CD4-positive, alpha-beta T cell treated with Interleukin-4 for 4 hours (primary cell): ENCODE measurements at regions not wholly inside any gene's neighbourhood (a gene's known extent, or its start where the extent isn't known, plus 50 kb on each side); places are given as distances from the start of the nearest gene placed in this dataset.

Experiments
- DNase-seq: peaks from one replicate; pipeline ENCODE4 v3.0.0-alpha.2; 2020

- no peak for DNase-seq
These were observed 287.0 kb downstream of the DMRT2 start for GRCh38 chr9:1337169-1337568.

DNA sequence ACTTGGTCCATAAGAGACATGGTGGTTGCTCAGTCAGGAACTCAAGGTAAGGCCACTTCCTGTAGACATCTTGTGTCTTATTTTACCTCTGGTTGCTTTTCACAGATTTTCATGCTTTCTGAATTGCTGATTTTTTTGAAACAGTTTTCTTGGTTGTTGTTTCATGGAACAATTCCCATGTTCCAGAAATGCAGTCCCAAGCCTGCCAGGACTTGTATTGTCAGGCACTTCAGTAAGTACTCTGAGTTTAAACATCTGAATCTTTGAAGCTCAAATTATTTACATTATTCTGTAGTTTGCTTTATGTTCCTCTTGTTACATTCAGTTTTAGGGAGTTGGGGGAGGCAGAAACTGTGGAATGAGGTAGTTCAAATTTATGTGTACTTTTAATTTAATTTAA lies 290.2 kb downstream of the DMRT2 start:
- DNase-seq = no peak

- no peak for DNase-seq
These were observed 303.1 kb downstream of the DMRT2 start for GRCh38 chr9:1353291-1353690.

GRCh38 chr9:1354086-1354485 lies 303.9 kb downstream of the DMRT2 start:
- no peak for DNase-seq

DNA sequence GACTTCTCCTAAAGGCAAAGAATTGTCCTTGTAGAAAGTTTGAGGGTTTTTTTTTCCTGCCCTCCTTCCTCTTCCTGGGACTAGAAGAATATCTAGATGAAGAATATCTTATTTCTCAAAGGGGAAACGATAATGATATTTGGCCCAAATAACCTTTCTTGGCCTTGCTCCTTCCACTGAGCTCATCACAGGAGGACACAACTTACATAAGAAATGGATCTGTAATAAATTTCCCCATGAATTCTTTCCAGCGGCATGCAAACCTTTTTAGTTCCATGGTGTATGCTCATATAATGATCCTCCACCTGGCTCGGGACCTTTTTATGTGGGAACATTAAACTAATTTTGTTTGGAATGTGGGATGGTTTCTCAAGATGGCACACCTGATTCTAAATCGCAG lies 304.4 kb downstream of the DMRT2 start:
- no peak for DNase-seq

DNA sequence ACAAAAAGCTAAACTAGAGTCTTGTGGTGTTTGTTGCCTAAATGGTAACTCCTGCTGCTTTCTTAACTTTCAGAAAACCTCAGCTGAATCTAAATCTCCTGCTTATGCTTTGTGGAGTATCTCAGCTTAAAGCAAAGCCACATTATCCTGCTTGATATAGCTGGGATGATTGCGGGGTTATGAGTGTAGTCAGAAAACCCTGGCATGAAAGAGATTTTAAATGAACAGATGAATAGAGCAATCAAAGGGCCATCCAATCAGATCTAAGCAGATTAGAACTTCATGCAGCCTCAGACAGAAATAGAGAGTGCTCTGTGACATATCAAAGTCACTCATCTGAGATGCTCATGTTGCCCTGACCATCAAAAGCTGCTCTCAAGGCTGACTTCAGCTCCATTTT lies 305.5 kb downstream of the DMRT2 start:
- no peak for DNase-seq

- DNase-seq = no peak
These were observed 312.7 kb downstream of the DMRT2 start for GRCh38 chr9:1362845-1363244.

DNA sequence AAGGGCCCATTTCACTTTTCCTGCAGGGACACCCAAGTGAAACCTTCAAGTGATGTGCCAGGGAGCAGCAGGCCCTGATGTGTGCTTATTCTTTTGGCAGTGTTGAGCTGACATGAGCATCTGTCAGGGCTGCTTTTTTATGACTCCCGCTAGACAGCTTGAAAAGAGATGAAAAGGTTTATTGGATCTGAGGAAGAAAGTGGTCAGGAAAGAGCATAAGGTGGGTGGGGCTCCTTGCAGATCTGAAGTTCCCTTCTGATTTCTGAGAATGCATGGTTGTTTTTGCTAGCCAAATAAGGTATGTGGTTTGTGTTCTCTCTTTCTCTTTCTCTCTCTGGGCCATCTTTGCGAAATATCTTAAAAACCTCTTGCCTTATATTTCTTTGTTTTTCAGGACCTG lies 316.1 kb downstream of the DMRT2 start:
- peak; percentile 29 for DNase-seq

DNA sequence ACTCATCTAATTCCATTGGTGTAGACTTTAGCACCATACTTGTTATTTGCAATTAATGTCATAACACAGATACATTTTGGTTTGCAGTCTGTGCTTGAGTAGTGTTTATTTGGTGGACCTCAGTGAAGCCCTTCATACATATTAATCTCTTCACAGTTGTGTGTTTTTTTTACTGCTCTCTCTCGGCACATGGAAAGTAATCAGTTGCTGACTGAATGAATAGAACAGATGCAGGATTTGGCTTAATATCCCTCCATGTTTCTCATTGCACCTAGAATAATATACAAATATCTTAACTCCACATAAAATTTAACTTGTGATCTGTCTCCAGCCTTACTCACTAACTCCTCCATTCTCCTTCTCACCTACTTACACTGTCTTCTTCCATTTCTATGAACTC lies 319.1 kb downstream of the DMRT2 start:
- DNase-seq = no peak

GRCh38 chr9:1373445-1373844 lies 323.3 kb downstream of the DMRT2 start:
- DNase-seq = no peak

- no peak for DNase-seq
These were observed 333.8 kb downstream of the DMRT2 start for GRCh38 chr9:1383899-1384455.

- DNase-seq = no peak
These were observed 334.7 kb downstream of the DMRT2 start for GRCh38 chr9:1384816-1385215.

DNA sequence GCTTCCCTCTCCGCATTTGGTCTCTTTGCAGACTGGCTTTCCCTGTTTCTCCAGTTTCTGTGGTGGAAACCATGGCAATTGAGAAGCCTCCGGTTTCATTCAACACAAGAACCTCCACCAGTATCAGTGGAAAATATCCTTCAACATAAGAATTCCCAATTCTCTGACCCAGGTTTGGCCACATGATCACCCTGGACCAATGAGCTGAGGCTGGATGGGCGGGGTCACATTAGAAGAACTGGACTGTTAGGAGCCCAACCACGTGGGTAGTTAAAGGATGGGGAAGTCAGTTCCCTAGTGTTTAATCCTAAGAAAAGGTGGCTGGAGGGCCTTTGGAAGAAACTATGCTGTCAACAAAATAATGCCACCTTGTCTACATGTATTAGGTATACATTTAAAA lies 336.3 kb downstream of the DMRT2 start:
- no peak for DNase-seq

GRCh38 chr9:1388216-1388615 lies 338.1 kb downstream of the DMRT2 start:
- DNase-seq = no peak

GRCh38 chr9:1400983-1401382 lies 350.8 kb downstream of the DMRT2 start:
- DNase-seq = no peak

GRCh38 chr9:1404940-1405339 lies 354.8 kb downstream of the DMRT2 start:
- DNase-seq = no peak

- DNase-seq = no peak
These were observed 361.7 kb downstream of the DMRT2 start for GRCh38 chr9:1411826-1412225.

DNA sequence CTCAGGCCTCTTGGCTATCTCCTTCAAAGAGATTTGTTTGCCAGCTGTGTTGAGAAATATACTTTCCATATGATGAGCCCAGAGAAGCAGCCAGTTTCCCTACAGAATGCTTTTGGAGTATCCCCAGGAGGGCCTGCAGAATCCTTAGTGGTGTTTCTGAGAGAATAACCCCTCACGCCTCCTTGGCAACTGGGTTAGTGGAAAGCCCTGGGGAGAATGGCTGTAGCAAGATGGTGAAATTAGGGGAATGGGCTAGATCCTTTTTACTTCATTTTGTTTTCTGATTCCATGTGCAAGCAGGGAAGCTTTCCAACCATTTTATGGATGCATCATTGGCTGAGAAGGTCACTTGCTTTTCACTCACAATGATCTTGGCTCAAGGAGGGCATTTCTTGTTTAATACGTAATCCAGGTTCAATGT lies 364.6 kb downstream of the DMRT2 start:
- no peak for DNase-seq

DNA sequence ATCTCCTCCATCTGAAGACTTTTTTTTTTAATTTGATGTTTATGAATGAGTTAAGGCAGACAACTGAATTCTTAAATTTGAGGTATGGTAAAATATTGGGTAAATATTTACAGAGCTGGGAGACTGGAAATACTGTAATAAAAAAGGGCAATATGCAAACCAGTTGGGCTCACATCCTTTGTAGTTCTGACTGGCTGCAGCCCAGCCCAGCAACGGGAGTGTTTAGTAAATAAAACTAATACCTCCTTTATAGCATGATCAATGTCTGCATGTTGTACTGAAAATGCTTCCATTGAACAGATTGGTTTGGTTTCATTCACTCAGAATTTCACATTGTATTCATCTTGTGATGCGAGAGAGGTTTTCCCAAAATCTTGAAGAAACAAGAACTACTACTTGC lies 365.0 kb downstream of the DMRT2 start:
- no peak for DNase-seq

DNA sequence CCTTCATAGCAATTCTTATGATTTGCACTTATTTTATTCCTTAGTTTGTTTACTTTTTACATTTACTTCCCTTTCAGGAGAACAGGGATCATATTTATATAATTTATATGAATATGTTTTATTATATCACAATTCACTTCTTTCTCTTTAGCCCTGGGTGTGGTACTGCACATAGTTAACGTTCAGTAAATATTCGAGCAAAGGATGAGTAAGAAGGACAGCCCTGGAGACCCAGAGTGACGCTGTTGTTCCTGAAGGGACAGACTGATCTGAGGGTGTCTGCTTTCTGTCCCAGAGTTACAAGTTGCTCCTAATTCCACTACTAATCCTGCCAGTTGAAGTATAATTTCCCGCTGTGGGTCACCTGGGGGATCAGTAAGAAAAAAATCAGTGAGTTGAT lies 366.1 kb downstream of the DMRT2 start:
- no peak for DNase-seq

DNA sequence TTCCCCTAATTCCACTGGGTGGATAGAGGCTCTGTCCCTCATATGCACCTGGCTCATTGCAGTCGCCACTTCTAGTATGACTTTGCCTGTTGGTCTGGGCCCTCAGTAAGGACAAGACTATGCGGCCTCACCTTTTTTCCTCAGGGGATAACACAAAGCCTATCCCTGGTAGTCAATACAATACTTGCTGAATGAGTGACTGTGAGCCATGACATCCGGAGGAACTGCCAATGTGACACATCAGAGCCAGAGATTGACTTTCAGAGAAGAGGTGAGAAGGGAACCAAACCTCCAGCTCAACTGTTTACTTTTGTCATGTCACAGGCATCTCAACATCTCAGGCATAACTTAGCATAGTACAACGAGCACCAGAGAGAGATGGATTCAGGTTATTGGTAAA lies 371.3 kb downstream of the DMRT2 start:
- DNase-seq = no peak

GRCh38 chr9:1427875-1428274 lies 377.7 kb downstream of the DMRT2 start:
- no peak for DNase-seq

DNA sequence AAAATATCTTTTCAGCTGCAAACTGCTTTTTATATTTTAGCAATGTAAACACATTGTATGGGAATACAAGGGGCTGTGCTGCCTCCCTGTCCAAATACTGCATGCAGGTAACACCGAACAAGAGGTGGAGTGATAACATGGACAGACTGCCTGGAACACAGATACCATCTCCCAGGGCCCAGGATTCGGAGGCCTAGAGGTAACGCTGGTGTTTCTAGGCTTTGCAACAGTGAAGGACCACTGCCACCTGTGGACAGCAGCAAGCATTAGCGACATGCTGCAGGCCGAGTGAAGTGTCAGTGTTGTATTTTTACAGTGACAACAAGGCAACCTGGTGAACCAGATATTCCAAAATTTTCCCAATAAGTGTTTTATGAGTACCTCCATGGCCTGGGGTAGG lies 379.1 kb downstream of the DMRT2 start:
- DNase-seq = no peak

- no peak for DNase-seq
These were observed 381.3 kb downstream of the DMRT2 start for GRCh38 chr9:1431461-1431860.

DNA sequence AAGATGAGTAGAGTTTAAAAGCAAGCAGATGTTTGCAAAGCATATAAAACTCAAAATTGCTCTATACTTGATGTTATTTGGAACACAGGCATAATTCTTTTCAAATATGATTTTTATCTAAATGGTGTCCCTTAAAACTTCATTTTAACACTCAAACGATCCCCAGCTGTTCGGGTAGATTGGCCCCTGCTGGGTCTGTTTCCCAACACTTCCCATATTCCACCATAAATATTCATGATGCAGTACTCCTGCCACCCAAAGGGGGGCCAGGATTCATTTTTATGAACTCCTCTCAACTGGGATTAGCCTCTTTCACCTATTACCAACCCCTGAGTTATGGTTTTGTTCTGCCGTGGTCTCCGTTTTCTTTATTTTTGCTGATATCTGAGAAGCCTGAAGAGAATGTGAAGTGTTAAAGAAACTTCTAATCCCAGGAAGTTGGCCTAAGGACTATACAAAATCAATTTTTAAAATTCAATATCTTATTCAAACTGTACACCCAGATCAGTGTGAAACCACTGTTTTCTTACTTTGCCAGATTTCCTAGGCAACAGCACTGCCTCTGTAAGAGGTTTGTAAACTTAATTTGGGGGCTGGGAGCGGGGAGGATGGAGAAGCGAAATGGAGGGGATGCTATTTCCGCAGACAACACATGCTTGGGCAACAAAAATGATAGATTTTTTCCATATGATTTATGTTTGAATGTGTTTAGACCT lies 384.1 kb downstream of the DMRT2 start:
- no peak for DNase-seq
